ENCODE measurements at regions not wholly inside any gene's neighbourhood (a gene's known extent, or its start where the extent isn't known, plus 50 kb on each side); places are given as distances from the start of the nearest gene placed in this dataset.

DNA sequence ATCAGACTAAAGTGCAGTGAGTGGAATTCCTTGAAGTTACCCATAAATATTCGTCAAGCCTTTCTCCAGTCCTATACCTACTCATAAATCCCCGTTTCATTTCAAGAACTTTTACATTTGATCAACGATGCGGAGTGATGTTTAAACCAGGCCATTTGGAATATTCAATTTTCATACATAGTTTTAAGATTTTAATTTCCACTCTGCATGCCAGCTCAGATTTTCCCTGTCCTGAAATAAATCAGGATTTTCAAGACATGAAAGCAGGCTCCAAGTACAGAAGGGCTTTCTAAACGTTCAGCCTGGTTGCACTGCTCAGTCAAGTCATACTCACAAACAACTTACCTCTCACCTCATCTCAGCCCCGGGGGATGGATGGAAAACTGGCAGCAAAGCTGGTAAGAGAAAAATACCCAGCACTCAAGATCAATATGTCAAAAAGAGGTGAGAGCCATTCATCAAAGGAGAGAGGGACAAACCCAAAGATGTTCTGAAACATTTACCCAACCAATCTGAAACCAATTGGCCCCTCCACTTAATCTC lies 418.5 kb downstream of the PLPP3 start:
- DNase-seq: no peak
- Histone ChIP-seq H3K27me3 (no peaks in the 10 kb centered on the region), H3K4me1 (no peaks in the 10 kb centered on the region), H3K9me3 (no peaks in the 10 kb centered on the region), H3K36me3 (no peaks in the 10 kb centered on the region), H3K4me3 (ENCODE audit: low read depth, low read length) (no peak overlapping the region)
- TF ChIP-seq, protein P1, sequence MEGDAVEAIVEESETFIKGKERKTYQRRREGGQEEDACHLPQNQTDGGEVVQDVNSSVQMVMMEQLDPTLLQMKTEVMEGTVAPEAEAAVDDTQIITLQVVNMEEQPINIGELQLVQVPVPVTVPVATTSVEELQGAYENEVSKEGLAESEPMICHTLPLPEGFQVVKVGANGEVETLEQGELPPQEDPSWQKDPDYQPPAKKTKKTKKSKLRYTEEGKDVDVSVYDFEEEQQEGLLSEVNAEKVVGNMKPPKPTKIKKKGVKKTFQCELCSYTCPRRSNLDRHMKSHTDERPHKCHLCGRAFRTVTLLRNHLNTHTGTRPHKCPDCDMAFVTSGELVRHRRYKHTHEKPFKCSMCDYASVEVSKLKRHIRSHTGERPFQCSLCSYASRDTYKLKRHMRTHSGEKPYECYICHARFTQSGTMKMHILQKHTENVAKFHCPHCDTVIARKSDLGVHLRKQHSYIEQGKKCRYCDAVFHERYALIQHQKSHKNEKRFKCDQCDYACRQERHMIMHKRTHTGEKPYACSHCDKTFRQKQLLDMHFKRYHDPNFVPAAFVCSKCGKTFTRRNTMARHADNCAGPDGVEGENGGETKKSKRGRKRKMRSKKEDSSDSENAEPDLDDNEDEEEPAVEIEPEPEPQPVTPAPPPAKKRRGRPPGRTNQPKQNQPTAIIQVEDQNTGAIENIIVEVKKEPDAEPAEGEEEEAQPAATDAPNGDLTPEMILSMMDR (IDR thresholded peaks at IDR 0.05; ENCODE audit: low read depth, low read length): no peak

DNA sequence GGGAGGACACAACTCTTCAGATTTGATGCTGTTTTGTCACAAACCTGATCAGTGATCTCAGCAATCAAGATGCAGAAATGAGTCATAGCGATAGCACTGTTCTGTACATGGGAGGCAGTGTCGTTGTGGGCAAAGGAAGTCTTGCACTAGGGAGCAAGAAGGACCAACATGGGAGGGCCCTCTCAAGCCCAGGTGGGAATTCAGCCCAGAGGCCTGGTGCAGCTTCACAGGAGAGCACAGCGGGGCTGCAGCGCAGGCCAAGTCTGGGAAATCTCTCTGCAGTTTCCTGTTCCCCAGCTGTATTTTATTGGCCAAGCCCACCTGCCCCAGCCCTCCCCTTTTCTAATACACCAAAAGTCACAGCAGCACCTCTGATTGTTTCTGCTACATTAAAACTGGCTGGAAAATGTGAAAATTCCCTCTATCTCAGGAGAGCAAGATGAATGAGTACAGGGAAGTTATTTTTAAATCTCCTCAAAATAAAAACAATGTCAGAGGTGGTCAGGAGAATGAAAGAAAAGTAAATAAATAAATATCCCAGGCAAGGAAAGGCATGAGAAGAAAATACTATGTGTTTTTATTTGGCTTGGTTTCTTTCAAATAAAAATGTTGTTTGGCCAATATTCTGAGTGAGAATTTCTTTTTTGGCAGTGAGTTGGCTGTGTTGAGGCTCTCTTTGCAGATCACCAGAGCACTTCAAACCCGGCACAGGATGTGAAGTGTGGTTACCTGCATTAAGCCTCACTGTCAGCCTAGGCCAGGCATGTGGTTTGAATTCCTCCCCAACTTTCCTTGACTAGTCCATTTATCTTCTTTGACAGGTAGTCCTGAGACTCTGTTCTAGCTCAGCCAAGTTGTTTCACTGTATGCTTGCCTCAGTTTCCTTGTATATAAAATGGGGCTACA lies 422.1 kb downstream of the PLPP3 start:
- Histone ChIP-seq H3K27me3 (no peaks in the 10 kb centered on the region), H3K4me1 (no peaks in the 10 kb centered on the region), H3K9me3 (no peaks in the 10 kb centered on the region), H3K4me3 (ENCODE audit: low read depth, low read length) (no peak overlapping the region), H3K36me3 (no peaks in the 10 kb centered on the region)
- DNase-seq: no peak
- TF ChIP-seq, protein P1 (IDR thresholded peaks at IDR 0.05; ENCODE audit: low read depth, low read length): no peak

DNA sequence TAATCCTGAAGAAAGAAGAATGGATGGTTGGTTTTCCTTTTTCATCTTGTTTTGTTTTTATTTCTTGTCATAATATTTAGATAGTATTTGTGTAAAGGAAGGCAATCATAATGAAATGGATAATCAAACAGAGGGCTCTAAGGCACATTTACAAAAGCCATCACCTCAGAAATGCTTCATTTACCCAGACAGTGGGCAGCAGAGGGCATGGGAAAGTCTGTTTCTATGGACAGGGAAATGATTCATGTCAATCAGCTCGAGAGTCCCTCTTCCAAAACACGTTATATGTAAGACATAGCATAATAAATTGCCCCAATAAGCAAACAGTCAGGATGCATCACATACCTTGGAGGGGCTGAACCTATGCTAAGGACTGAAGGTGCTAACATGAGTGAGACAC lies 426.1 kb downstream of the PLPP3 start:
- Histone ChIP-seq H3K4me1 (no peaks in the 10 kb centered on the region), H3K4me3 (ENCODE audit: low read depth, low read length) (no peak overlapping the region), H3K36me3 (no peaks in the 10 kb centered on the region), H3K27me3 (no peaks in the 10 kb centered on the region), H3K9me3 (no peaks in the 10 kb centered on the region)
- TF ChIP-seq, protein P1 (IDR thresholded peaks at IDR 0.05; ENCODE audit: low read depth, low read length): no peak
- DNase-seq: no peak

DNA sequence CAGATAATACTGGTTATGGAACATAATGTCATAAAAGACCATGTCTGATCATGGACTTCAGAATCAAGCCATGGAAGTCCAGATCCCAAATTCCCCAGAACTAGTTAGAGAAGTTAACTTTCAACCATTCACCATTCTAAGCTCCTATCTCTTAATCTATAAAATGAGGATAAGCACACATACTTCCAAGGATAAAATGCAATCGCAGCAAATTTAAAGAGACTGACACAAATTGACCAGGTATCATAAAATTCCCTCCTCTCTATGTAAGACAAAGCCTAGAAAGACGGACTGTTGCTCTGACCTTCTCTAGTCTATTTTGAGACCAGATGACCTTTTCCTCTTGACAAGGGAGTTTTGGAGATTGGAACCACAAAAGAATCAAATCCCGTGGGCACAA lies 426.7 kb downstream of the PLPP3 start:
- H3K36me3 ChIP-seq: no peaks in the 10 kb centered on the region
- no peaks in the 10 kb centered on the region for H3K4me1 ChIP-seq
- no peaks in the 10 kb centered on the region for H3K27me3 ChIP-seq
- H3K4me3 ChIP-seq (ENCODE audit: low read depth, low read length): no peak overlapping the region
- TF ChIP-seq, protein P1 (IDR thresholded peaks at IDR 0.05; ENCODE audit: low read depth, low read length): no peak
- H3K9me3 ChIP-seq: no peaks in the 10 kb centered on the region
- no peak for DNase-seq

DNA sequence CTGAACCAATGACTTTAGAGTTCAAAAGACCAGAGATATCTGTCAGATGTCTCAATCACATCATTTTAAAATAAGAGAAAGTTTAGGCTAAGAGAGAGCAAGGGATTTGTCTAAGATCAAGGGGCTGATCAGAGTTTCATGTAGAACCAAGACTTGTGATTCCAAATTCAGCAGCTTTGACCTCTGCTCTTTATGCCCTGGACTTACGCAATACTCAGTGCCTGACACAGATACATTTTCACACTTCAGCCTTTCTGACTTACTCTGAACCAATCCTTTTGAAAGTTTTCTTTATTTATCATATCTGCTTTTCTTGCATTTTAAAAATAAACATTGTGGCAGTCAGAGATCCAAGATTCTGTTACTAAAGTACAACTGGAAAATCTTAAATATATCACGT lies 428.0 kb downstream of the PLPP3 start:
- Histone ChIP-seq H3K9me3 (no peaks in the 10 kb centered on the region), H3K4me1 (no peaks in the 10 kb centered on the region), H3K36me3 (no peaks in the 10 kb centered on the region), H3K27me3 (no peaks in the 10 kb centered on the region), H3K4me3 (ENCODE audit: low read depth, low read length) (no peak overlapping the region)
- TF ChIP-seq, protein P1 (IDR thresholded peaks at IDR 0.05; ENCODE audit: low read depth, low read length): no peak
- DNase-seq: no peak
